MM.1S (cell line): ENCODE measurements at regions not wholly inside any gene's neighbourhood (a gene's known extent, or its start where the extent isn't known, plus 50 kb on each side); places are given as distances from the start of the nearest gene placed in this dataset.
"Not testable (repeated sequence)": the region's sequence is repeated elsewhere in the genome, so short reads cannot be mapped to it uniquely, and the experiment has no call there.

Source experiments
- DNase-seq: peaks from one replicate; pipeline ENCODE4 v3.0.0-alpha.2; 2015
- H2AFZ ChIP-seq: fragments of 300-600 bp; sonication (generic); 2 replicates; pipeline ENCODE4 v1.6.0; 2016; ENCODE audit warnings: antibody characterized with exemption, low read length
- H3F3A ChIP-seq: fragments of 300-600 bp; sonication (generic); 2 replicates; pipeline ENCODE4 v1.6.1; 2016; ENCODE audit warnings: mild to moderate bottlenecking, antibody characterized with exemption, low read length, moderate library complexity, mixed read lengths; ENCODE audit not compliant: insufficient read depth
- H3K27ac ChIP-seq: fragments of 300-600 bp; sonication (generic); 2 replicates; pipeline ENCODE4 v1.5.1; 2016; ENCODE audit warnings: mild to moderate bottlenecking, low read length
- H3K27me3 ChIP-seq: fragments of 300-600 bp; sonication (generic); replicated peaks from 2 replicates; pipeline ENCODE4 v1.6.0; 2016; ENCODE audit warnings: low read length; ENCODE audit not compliant: insufficient read depth
- H3K36me3 ChIP-seq: fragments of 300-600 bp; sonication (generic); replicated peaks from 2 replicates; pipeline ENCODE4 v1.6.1; 2016; ENCODE audit warnings: mild to moderate bottlenecking, low read length, mixed read lengths; ENCODE audit not compliant: insufficient read depth
- H3K4me1 ChIP-seq: fragments of 300-600 bp; sonication (generic); 2 replicates; pipeline ENCODE4 v1.6.1; 2016; ENCODE audit warnings: low read length, mixed read lengths
- H3K4me2 ChIP-seq: fragments of 300-600 bp; sonication (generic); 2 replicates; pipeline ENCODE4 v1.6.0; 2016; ENCODE audit warnings: low read depth, low read length
- H3K4me3 ChIP-seq: fragments of 300-600 bp; sonication (generic); 2 replicates; pipeline ENCODE4 v1.5.1; 2016; ENCODE audit warnings: low read length, mixed read lengths
- H3K79me2 ChIP-seq: fragments of 300-600 bp; sonication (generic); 2 replicates; pipeline ENCODE4 v1.6.1; 2016; ENCODE audit warnings: mixed run types, low read length, mixed read lengths
- H3K9ac ChIP-seq: fragments of 300-600 bp; sonication (generic); 2 replicates; pipeline ENCODE4 v1.6.1; 2016; ENCODE audit warnings: low read length, mixed read lengths
- H3K9me2 ChIP-seq: fragments of 300-600 bp; sonication (generic); replicated peaks from 2 replicates; pipeline ENCODE4 v1.6.1; 2016; ENCODE audit warnings: mild to moderate bottlenecking, low read length, mixed read lengths; ENCODE audit not compliant: insufficient read depth
- H3K9me3 ChIP-seq: fragments of 300-600 bp; sonication (generic); replicated peaks from 2 replicates; pipeline ENCODE4 v1.6.1; 2016; ENCODE audit warnings: mild to moderate bottlenecking, low read length, mixed read lengths; ENCODE audit not compliant: insufficient read depth
- H4K20me1 ChIP-seq: fragments of 300-600 bp; sonication (generic); 2 replicates; pipeline ENCODE4 v1.6.1; 2016; ENCODE audit warnings: mild to moderate bottlenecking, low read length, moderate library complexity, mixed read lengths; ENCODE audit not compliant: insufficient read depth
- EZH2 ChIP-seq: fragments of 300-600 bp; sonication (generic); optimal IDR thresholded peaks from 2 replicates; pipeline ENCODE3; 2017; ENCODE audit warnings: low read depth, mild to moderate bottlenecking, antibody characterized with exemption, low read length, mixed read lengths
- EZH2phosphoT487 ChIP-seq: fragments of 300-600 bp; sonication (generic); IDR thresholded peaks from 2 replicates; pipeline ENCODE4 v1.6.1; 2018; ENCODE audit warnings: antibody characterized with exemption, low read length
- TF ChIP-seq, protein P1 (sequence below): fragments of 300-600 bp; sonication (generic); IDR thresholded peaks from 2 replicates; pipeline ENCODE4 v1.5.1; 2016; ENCODE audit warnings: antibody characterized with exemption, low read length, mixed read lengths

DNA sequence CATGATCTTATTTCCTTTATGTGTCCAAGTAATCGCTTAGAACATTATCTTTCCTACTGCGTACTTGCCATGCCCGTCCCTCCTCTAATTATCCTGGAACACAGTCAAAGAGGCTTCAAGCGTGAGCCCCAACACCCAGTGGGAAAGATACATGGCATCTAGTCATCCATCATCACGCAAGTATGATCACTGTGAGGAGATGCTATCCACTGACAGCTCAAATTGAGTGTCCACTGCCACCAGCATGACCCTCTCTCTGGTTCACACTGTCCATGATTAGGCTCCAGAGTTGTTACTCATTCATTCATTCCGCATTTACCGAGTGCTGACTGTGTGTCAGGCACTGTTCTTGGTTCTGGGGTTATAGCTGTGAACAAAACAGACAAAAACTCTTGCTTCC lies 124.6 kb downstream of the COPS8 start:
- TF ChIP-seq, protein P1, sequence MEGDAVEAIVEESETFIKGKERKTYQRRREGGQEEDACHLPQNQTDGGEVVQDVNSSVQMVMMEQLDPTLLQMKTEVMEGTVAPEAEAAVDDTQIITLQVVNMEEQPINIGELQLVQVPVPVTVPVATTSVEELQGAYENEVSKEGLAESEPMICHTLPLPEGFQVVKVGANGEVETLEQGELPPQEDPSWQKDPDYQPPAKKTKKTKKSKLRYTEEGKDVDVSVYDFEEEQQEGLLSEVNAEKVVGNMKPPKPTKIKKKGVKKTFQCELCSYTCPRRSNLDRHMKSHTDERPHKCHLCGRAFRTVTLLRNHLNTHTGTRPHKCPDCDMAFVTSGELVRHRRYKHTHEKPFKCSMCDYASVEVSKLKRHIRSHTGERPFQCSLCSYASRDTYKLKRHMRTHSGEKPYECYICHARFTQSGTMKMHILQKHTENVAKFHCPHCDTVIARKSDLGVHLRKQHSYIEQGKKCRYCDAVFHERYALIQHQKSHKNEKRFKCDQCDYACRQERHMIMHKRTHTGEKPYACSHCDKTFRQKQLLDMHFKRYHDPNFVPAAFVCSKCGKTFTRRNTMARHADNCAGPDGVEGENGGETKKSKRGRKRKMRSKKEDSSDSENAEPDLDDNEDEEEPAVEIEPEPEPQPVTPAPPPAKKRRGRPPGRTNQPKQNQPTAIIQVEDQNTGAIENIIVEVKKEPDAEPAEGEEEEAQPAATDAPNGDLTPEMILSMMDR = no peak
- TF ChIP-seq EZH2 (no peak), EZH2phosphoT487 (no peak)
- H3K9me2 ChIP-seq = no peaks in the 10 kb centered on the region
- no peaks in the 10 kb centered on the region for H4K20me1 ChIP-seq
- H2AFZ ChIP-seq = no peak overlapping the region
- no peaks in the 10 kb centered on the region for H3K27me3 ChIP-seq
- H3K9ac ChIP-seq = no peak overlapping the region
- H3K4me2 ChIP-seq = no peak overlapping the region
- no peaks in the 10 kb centered on the region for H3K4me1 ChIP-seq
- no peaks in the 10 kb centered on the region for H3K36me3 ChIP-seq
- DNase-seq = no peak
- no peaks in the 10 kb centered on the region for H3K9me3 ChIP-seq
- no peaks in the 10 kb centered on the region for H3F3A ChIP-seq
- H3K27ac ChIP-seq = no peak overlapping the region
- no peak overlapping the region for H3K4me3 ChIP-seq
- H3K79me2 ChIP-seq = no peaks in the 10 kb centered on the region

DNA sequence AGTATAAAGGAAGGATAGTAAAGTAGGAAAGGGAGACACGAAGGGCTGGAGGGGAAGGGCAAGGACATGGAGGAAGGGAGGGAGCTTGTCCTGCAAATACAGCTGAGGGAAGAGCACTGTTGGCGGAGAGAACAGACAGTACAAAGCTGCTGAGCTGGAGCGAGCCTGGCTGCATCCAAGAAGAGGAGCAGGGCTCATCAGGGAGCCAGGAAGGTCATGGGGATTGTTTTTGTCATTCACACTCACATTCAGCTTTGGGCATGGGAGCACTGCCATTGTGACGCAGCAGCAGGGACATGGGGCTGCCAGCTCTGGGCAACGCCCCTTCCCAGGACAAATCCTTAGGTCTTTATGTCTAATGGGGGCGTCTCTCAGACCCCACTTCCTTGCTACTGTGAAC lies 125.1 kb downstream of the COPS8 start:
- Histone ChIP-seq H3K9me2 (no peaks in the 10 kb centered on the region), H3K9me3 (no peaks in the 10 kb centered on the region), H2AFZ (no peak overlapping the region), H3K27ac (no peak overlapping the region), H3K4me3 (no peak overlapping the region), H3K36me3 (no peaks in the 10 kb centered on the region), H3K9ac (no peak overlapping the region), H3K4me2 (no peak overlapping the region), H3F3A (no peaks in the 10 kb centered on the region), H3K79me2 (no peaks in the 10 kb centered on the region), H3K27me3 (no peaks in the 10 kb centered on the region), H3K4me1 (no peaks in the 10 kb centered on the region), H4K20me1 (no peaks in the 10 kb centered on the region)
- TF ChIP-seq, protein P1 = no peak
- TF ChIP-seq EZH2 = no peak
- no peak for TF ChIP-seq EZH2phosphoT487
- no peak for DNase-seq

DNA sequence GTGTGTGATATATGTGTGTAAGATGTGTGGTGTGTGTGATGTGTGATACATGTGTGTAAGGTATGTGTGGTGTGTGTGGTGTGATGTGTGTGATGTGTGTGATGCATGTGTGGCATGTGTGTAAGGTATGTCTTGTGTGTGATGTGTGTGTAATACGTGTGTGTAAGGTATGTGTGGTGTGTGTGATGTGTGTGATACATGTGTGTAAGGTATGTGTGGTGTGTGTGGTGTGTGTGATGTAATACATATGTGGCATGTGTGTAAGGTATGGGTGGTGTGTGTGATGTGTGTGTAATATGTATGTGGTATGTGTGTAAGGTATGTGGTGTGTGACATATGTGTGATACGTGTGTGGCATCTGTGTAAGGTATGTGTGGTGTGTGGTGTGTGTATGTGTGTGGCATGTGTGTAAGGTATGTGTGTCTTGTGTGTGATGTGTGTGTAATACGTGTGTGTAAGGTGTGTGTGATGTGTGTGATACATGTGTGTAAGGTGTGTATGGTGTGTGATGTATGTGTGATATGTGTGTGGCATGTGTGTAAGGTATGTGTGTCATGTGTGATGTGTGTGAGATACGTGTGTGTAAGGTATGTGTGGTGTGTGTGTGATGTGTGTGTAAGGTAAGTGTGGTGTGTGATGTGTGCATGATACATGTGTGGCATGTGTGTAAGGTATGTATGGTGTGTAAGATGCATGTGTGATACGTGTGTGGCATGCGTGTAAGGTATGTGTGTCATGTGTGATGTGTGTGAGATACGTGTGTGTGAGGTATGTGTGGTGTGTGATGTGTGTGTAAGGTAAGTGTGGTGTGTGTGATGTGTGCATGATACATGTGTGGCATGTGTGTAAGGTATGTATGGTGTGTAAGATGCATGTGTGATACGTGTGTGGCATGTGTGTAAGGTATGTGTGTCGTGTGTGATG lies 126.9 kb downstream of the COPS8 start:
- not testable (repeated sequence) for H4K20me1 ChIP-seq, H3K9me3 ChIP-seq, H3K4me2 ChIP-seq, H3K36me3 ChIP-seq, H3K9ac ChIP-seq, DNase-seq, H3K4me1 ChIP-seq, H3K27me3 ChIP-seq, H3K9me2 ChIP-seq, H3K4me3 ChIP-seq, H2AFZ ChIP-seq, H3F3A ChIP-seq, H3K79me2 ChIP-seq, H3K27ac ChIP-seq
